Astrocyte (in vitro differentiated cells and primary cell): ENCODE measurements at regions not wholly inside any gene's neighbourhood (a gene's known extent, or its start where the extent isn't known, plus 50 kb on each side); places are given as distances from the start of the nearest gene placed in this dataset.

Source experiments
- DNase-seq: peaks from one replicate; pipeline ENCODE4 v3.0.0-alpha.2; 2010; ENCODE audit warnings: low read depth
- FAIRE-seq: peaks from 2 replicates; lab custom pipeline; 2011; peaks lifted over from hg19 to GRCh38; lab: Jason Lieb, UNC
- H2AFZ ChIP-seq: 2 replicates; pipeline ENCODE4 v1.6.0; 2012; ENCODE audit warnings: low read depth, low read length, inconsistent platforms
- H3K27ac ChIP-seq: 2 replicates; pipeline ENCODE4 v1.5.1; 2011; ENCODE audit warnings: low read depth, low read length, inconsistent platforms
- H3K27me3 ChIP-seq: 2 replicates; pipeline ENCODE4 v1.6.0; 2011; ENCODE audit warnings: low read length, inconsistent platforms; ENCODE audit not compliant: insufficient read depth
- H3K36me3 ChIP-seq: 2 replicates; pipeline ENCODE4 v1.5.1; 2011; ENCODE audit warnings: low read length, inconsistent platforms; ENCODE audit not compliant: insufficient read depth
- H3K4me1 ChIP-seq: 2 replicates; pipeline ENCODE4 v1.5.1; 2011; ENCODE audit warnings: low read length, inconsistent platforms; ENCODE audit not compliant: insufficient read depth
- H3K4me2 ChIP-seq: 2 replicates; pipeline ENCODE4 v1.6.0; 2012; ENCODE audit warnings: low read length, inconsistent platforms
- H3K4me3 ChIP-seq: 2 replicates; pipeline ENCODE4 v1.5.1; 2011; ENCODE audit warnings: low read depth, mild to moderate bottlenecking, low read length, inconsistent platforms; ENCODE audit not compliant: insufficient read depth
- H3K79me2 ChIP-seq: 2 replicates; pipeline ENCODE4 v1.6.0; 2012; ENCODE audit warnings: mild to moderate bottlenecking, low read length, inconsistent platforms; ENCODE audit not compliant: insufficient read depth
- H3K9ac ChIP-seq: 2 replicates; pipeline ENCODE4 v1.6.0; 2012; ENCODE audit warnings: mild to moderate bottlenecking, low read length, inconsistent platforms
- H3K9me3 ChIP-seq: 2 replicates; pipeline ENCODE4 v1.5.1; 2012; ENCODE audit warnings: low read depth, mild to moderate bottlenecking, low read length, inconsistent platforms; ENCODE audit not compliant: insufficient read depth
- H4K20me1 ChIP-seq: 2 replicates; pipeline ENCODE4 v1.6.0; 2012; ENCODE audit warnings: low read length, inconsistent platforms; ENCODE audit not compliant: insufficient read depth
- H3K27ac Mint-ChIP-seq: one replicate; pipeline ENCODE4 v1.8.0; 2021; ENCODE audit warnings: mild to moderate bottlenecking, mixed read lengths; ENCODE audit not compliant: unreplicated experiment
- H3K27me3 Mint-ChIP-seq: one replicate; pipeline ENCODE4 v1.8.0; 2021; ENCODE audit warnings: low read depth, mixed read lengths; ENCODE audit not compliant: unreplicated experiment
- H3K36me3 Mint-ChIP-seq: one replicate; pipeline ENCODE4 v1.8.0; 2021; ENCODE audit warnings: low read depth, mixed read lengths; ENCODE audit not compliant: unreplicated experiment
- H3K4me1 Mint-ChIP-seq: one replicate; pipeline ENCODE4 v1.8.0; 2021; ENCODE audit warnings: low read depth, mixed read lengths; ENCODE audit not compliant: unreplicated experiment
- H3K4me3 Mint-ChIP-seq: one replicate; pipeline ENCODE4 v1.8.0; 2021; ENCODE audit warnings: mild to moderate bottlenecking, moderate library complexity, mixed read lengths; ENCODE audit not compliant: unreplicated experiment
- H3K9me3 Mint-ChIP-seq: one replicate; pipeline ENCODE4 v1.8.0; 2021; ENCODE audit warnings: mild to moderate bottlenecking, mixed read lengths; ENCODE audit not compliant: unreplicated experiment
- EZH2 ChIP-seq: IDR thresholded peaks from 2 replicates; pipeline ENCODE4 v1.6.1; 2012; ENCODE audit warnings: mild to moderate bottlenecking, low read length, inconsistent platforms; ENCODE audit not compliant: insufficient read depth
- TF ChIP-seq, protein P1 (sequence below): IDR thresholded peaks from 2 replicates; pipeline ENCODE4 v1.5.1; 2011; ENCODE audit warnings: low read depth, mild to moderate bottlenecking, inconsistent platforms, low read length, moderate library complexity; ENCODE audit not compliant: insufficient read depth

- no peaks in the 10 kb centered on the region for H3K4me1 ChIP-seq
- DNase-seq = no peak
- H3K4me3 ChIP-seq = no peak overlapping the region
- peaks cover 30% of the 10 kb centered on the region for H3K27me3 Mint-ChIP-seq
- H3K79me2 ChIP-seq = no peaks in the 10 kb centered on the region
- no peaks in the 10 kb centered on the region for H4K20me1 ChIP-seq
- no peak overlapping the region for H2AFZ ChIP-seq
- H3K4me1 Mint-ChIP-seq = no peaks in the 10 kb centered on the region
- no peak overlapping the region for H3K27ac ChIP-seq
- no peak for FAIRE-seq
- H3K27me3 ChIP-seq = peaks cover 3% of the 10 kb centered on the region
- no peaks in the 10 kb centered on the region for H3K36me3 ChIP-seq
- H3K4me2 ChIP-seq = no peak overlapping the region
- no peak overlapping the region for H3K27ac Mint-ChIP-seq
- no peak overlapping the region for H3K4me3 Mint-ChIP-seq
- peaks cover 11% of the 10 kb centered on the region for H3K9me3 Mint-ChIP-seq
- H3K36me3 Mint-ChIP-seq = no peaks in the 10 kb centered on the region
- H3K9me3 ChIP-seq = peaks cover 2% of the 10 kb centered on the region
- no peak overlapping the region for H3K9ac ChIP-seq
- TF ChIP-seq EZH2 = no peak
- TF ChIP-seq, protein P1, sequence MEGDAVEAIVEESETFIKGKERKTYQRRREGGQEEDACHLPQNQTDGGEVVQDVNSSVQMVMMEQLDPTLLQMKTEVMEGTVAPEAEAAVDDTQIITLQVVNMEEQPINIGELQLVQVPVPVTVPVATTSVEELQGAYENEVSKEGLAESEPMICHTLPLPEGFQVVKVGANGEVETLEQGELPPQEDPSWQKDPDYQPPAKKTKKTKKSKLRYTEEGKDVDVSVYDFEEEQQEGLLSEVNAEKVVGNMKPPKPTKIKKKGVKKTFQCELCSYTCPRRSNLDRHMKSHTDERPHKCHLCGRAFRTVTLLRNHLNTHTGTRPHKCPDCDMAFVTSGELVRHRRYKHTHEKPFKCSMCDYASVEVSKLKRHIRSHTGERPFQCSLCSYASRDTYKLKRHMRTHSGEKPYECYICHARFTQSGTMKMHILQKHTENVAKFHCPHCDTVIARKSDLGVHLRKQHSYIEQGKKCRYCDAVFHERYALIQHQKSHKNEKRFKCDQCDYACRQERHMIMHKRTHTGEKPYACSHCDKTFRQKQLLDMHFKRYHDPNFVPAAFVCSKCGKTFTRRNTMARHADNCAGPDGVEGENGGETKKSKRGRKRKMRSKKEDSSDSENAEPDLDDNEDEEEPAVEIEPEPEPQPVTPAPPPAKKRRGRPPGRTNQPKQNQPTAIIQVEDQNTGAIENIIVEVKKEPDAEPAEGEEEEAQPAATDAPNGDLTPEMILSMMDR = no peak
Observed at GRCh38 chr10:47225928-47226645, 73.9 kb upstream of the GDF10 start.

GRCh38 chr10:47230482-47230881, 69.5 kb upstream of the GDF10 start:
- no peaks in the 10 kb centered on the region for H3K36me3 Mint-ChIP-seq
- H4K20me1 ChIP-seq = no peaks in the 10 kb centered on the region
- peaks cover 2% of the 10 kb centered on the region for H3K9me3 ChIP-seq
- H3K27ac Mint-ChIP-seq = no peak overlapping the region
- H3K4me3 Mint-ChIP-seq = no peak overlapping the region
- peaks cover 16% of the 10 kb centered on the region for H3K27me3 Mint-ChIP-seq
- H3K9ac ChIP-seq = no peak overlapping the region
- no peak for DNase-seq
- no peaks in the 10 kb centered on the region for H3K4me1 ChIP-seq
- H3K79me2 ChIP-seq = no peaks in the 10 kb centered on the region
- no peak overlapping the region for H3K27ac ChIP-seq
- H3K4me2 ChIP-seq = no peak overlapping the region
- H3K36me3 ChIP-seq = no peaks in the 10 kb centered on the region
- peaks cover 6% of the 10 kb centered on the region for H3K9me3 Mint-ChIP-seq
- no peak for FAIRE-seq
- peaks cover 3% of the 10 kb centered on the region for H3K27me3 ChIP-seq
- no peaks in the 10 kb centered on the region for H3K4me1 Mint-ChIP-seq
- no peak overlapping the region for H3K4me3 ChIP-seq
- H2AFZ ChIP-seq = no peak overlapping the region
- TF ChIP-seq, protein P1 = no peak
- TF ChIP-seq EZH2 = no peak

GRCh38 chr10:47230957-47231356, 69.0 kb upstream of the GDF10 start:
- FAIRE-seq = no peak
- peaks cover 3% of the 10 kb centered on the region for H3K27me3 ChIP-seq
- Mint-ChIP-seq H3K4me3 (no peak overlapping the region), H3K27ac (no peak overlapping the region), H3K27me3 (peaks cover 12% of the 10 kb centered on the region), H3K36me3 (no peaks in the 10 kb centered on the region), H3K9me3 (peaks cover 6% of the 10 kb centered on the region), H3K4me1 (no peaks in the 10 kb centered on the region)
- no peaks in the 10 kb centered on the region for H3K4me1 ChIP-seq
- no peak overlapping the region for H3K9ac ChIP-seq
- no peak for DNase-seq
- no peaks in the 10 kb centered on the region for H3K36me3 ChIP-seq
- H3K9me3 ChIP-seq = peaks cover 2% of the 10 kb centered on the region
- H3K4me2 ChIP-seq = no peak overlapping the region
- no peak overlapping the region for H3K4me3 ChIP-seq
- H3K27ac ChIP-seq = no peak overlapping the region
- no peak for TF ChIP-seq EZH2
- TF ChIP-seq, protein P1 = no peak
- no peak overlapping the region for H2AFZ ChIP-seq
- no peaks in the 10 kb centered on the region for H3K79me2 ChIP-seq
- no peaks in the 10 kb centered on the region for H4K20me1 ChIP-seq
